Activated naive CD4-positive, alpha-beta T cell treated with anti-CD3 and anti-CD28 coated beads, Interleukin-2, amount 10 ng/mL, durations not matched to agents 7 days and 5 days (primary cell): ENCODE measurements at regions not wholly inside any gene's neighbourhood (a gene's known extent, or its start where the extent isn't known, plus 50 kb on each side); places are given as distances from the start of the nearest gene placed in this dataset.
"Not testable (repeated sequence)": the region's sequence is repeated elsewhere in the genome, so short reads cannot be mapped to it uniquely, and the experiment has no call there.

Experiments used
- CTCF ChIA-PET: fragments of 350-600 bp; sonication (Branson Sonifier 250); formaldehyde crosslinking; loops from one replicate; lab custom pipeline; 2021; ENCODE audit warnings: antibody characterized with exemption; lab: Charles Lee
- DNase-seq: peaks from one replicate; pipeline ENCODE4 v3.0.0-alpha.2; 2020
- H3K27ac Mint-ChIP-seq: one replicate; pipeline ENCODE4 v1.8.0; 2021; ENCODE audit warnings: mild to moderate bottlenecking, moderate library complexity, mixed read lengths
- H3K27me3 Mint-ChIP-seq: one replicate; pipeline ENCODE4 v1.8.0; 2021; ENCODE audit warnings: mild to moderate bottlenecking, mixed read lengths
- H3K36me3 Mint-ChIP-seq: one replicate; pipeline ENCODE4 v1.8.0; 2021; ENCODE audit warnings: mixed read lengths
- H3K4me1 Mint-ChIP-seq: one replicate; pipeline ENCODE4 v1.8.0; 2021; ENCODE audit warnings: mixed read lengths
- H3K4me3 Mint-ChIP-seq: one replicate; pipeline ENCODE4 v1.8.0; 2021; ENCODE audit warnings: mild to moderate bottlenecking, moderate library complexity, mixed read lengths
- H3K9me3 Mint-ChIP-seq: one replicate; pipeline ENCODE4 v1.8.0; 2021; ENCODE audit warnings: mixed read lengths

GRCh38 chr10:27373566-27374160, 130.4 kb upstream of the RAB18 start:
- DNase-seq: no peak
- H3K9me3 Mint-ChIP-seq: no peaks in the 10 kb centered on the region
- no peaks in the 10 kb centered on the region for H3K36me3 Mint-ChIP-seq
- CTCF ChIA-PET: no interaction called here
- no peak overlapping the region for H3K27ac Mint-ChIP-seq
- peaks cover 18% of the 10 kb centered on the region for H3K27me3 Mint-ChIP-seq
- H3K4me1 Mint-ChIP-seq: no peaks in the 10 kb centered on the region
- no peak overlapping the region for H3K4me3 Mint-ChIP-seq

GRCh38 chr10:27372095-27372494, 131.5 kb upstream of the ACBD5 start:
- Mint-ChIP-seq H3K4me3 (no peak overlapping the region), H3K27me3 (peaks cover 9% of the 10 kb centered on the region), H3K27ac (no peak overlapping the region), H3K4me1 (no peaks in the 10 kb centered on the region), H3K36me3 (no peaks in the 10 kb centered on the region), H3K9me3 (no peaks in the 10 kb centered on the region)
- CTCF ChIA-PET: interaction anchor here (1.4 kb wide), 1 partner anchor 12 kb away, joined by 3 read pairs; no protein-coding TSS in a partner anchor
- DNase-seq: no peak

- H3K4me1 Mint-ChIP-seq, H3K4me3 Mint-ChIP-seq, H3K27ac Mint-ChIP-seq, H3K36me3 Mint-ChIP-seq, H3K9me3 Mint-ChIP-seq, H3K27me3 Mint-ChIP-seq, CTCF ChIA-PET, DNase-seq: not testable (repeated sequence)
These were observed 130.8 kb upstream of the ACBD5 start for GRCh38 chr10:27371375-27371774.

GRCh38 chr10:27369880-27370279, 129.3 kb upstream of the ACBD5 start:
- Mint-ChIP-seq H3K9me3 (no peaks in the 10 kb centered on the region), H3K27me3 (peaks cover 13% of the 10 kb centered on the region), H3K4me3 (no peak overlapping the region), H3K36me3 (no peaks in the 10 kb centered on the region), H3K27ac (no peak overlapping the region), H3K4me1 (no peaks in the 10 kb centered on the region)
- CTCF ChIA-PET: interaction anchor here (0.7 to 1.8 kb wide), 6 partner anchors 9 to 288 kb away, joined by 3 to 6 read pairs (median 4); partner anchors contain the start of gene RAB18
- no peak for DNase-seq

- Mint-ChIP-seq H3K36me3 (no peaks in the 10 kb centered on the region), H3K27ac (no peak overlapping the region), H3K4me3 (no peak overlapping the region), H3K4me1 (no peaks in the 10 kb centered on the region), H3K9me3 (no peaks in the 10 kb centered on the region), H3K27me3 (peaks cover 9% of the 10 kb centered on the region)
- DNase-seq: no peak
- CTCF ChIA-PET: interaction anchor here (1.0 to 1.8 kb wide), 3 partner anchors 8 to 116 kb away, joined by 3 to 6 read pairs (median 5); no protein-coding TSS in a partner anchor
These were observed 128.1 kb upstream of the ACBD5 start for GRCh38 chr10:27368706-27369105.

GRCh38 chr10:27366769-27367168, 126.2 kb upstream of the ACBD5 start:
- H3K4me3 Mint-ChIP-seq: no peak overlapping the region
- no peaks in the 10 kb centered on the region for H3K36me3 Mint-ChIP-seq
- DNase-seq: no peak
- no peaks in the 10 kb centered on the region for H3K4me1 Mint-ChIP-seq
- peaks cover 4% of the 10 kb centered on the region for H3K27me3 Mint-ChIP-seq
- CTCF ChIA-PET: interaction anchor here (0.9 kb wide), 1 partner anchor 9 kb away, joined by 4 read pairs; no protein-coding TSS in a partner anchor
- no peaks in the 10 kb centered on the region for H3K9me3 Mint-ChIP-seq
- H3K27ac Mint-ChIP-seq: no peak overlapping the region

GRCh38 chr10:27364028-27364427, 123.4 kb upstream of the ACBD5 start:
- no peaks in the 10 kb centered on the region for H3K9me3 Mint-ChIP-seq
- CTCF ChIA-PET: no interaction called here

GRCh38 chr10:27360581-27361172, 120.1 kb upstream of the ACBD5 start:
- Mint-ChIP-seq H3K27ac (no peak overlapping the region), H3K4me1 (no peaks in the 10 kb centered on the region), H3K27me3 (peaks cover 2% of the 10 kb centered on the region), H3K9me3 (no peaks in the 10 kb centered on the region), H3K36me3 (no peaks in the 10 kb centered on the region), H3K4me3 (no peak overlapping the region)
- CTCF ChIA-PET: interaction anchor here (0.7 to 1.8 kb wide), 10 partner anchors 8 to 1019 kb away, joined by 3 to 6 read pairs (median 4); no protein-coding TSS in a partner anchor
- DNase-seq: peak; percentile 87

More at GRCh38 chr10:27364028-27364427, 123.4 kb upstream of the ACBD5 start:
- Mint-ChIP-seq H3K27ac (no peak overlapping the region), H3K4me3 (no peak overlapping the region), H3K4me1 (no peaks in the 10 kb centered on the region), H3K36me3 (no peaks in the 10 kb centered on the region), H3K27me3 (peaks cover 4% of the 10 kb centered on the region)
- DNase-seq: no peak

- no peaks in the 10 kb centered on the region for H3K4me1 Mint-ChIP-seq
- no peaks in the 10 kb centered on the region for H3K27me3 Mint-ChIP-seq
- no peaks in the 10 kb centered on the region for H3K36me3 Mint-ChIP-seq
- no peak for DNase-seq
- H3K9me3 Mint-ChIP-seq: no peaks in the 10 kb centered on the region
- H3K27ac Mint-ChIP-seq: no peak overlapping the region
- H3K4me3 Mint-ChIP-seq: no peak overlapping the region
- CTCF ChIA-PET: interaction anchor here (0.5 to 1.8 kb wide), 12 partner anchors 9 to 633 kb away, joined by 3 to 6 read pairs (median 3); no protein-coding TSS in a partner anchor
These were observed 119.3 kb upstream of the ACBD5 start for GRCh38 chr10:27359792-27360355.

- H3K4me3 Mint-ChIP-seq: no peak overlapping the region
- no peak overlapping the region for H3K27ac Mint-ChIP-seq
- H3K36me3 Mint-ChIP-seq: no peaks in the 10 kb centered on the region
- H3K4me1 Mint-ChIP-seq: peaks cover 8% of the 10 kb centered on the region
- no peak for DNase-seq
- H3K9me3 Mint-ChIP-seq: no peaks in the 10 kb centered on the region
- peaks cover 11% of the 10 kb centered on the region for H3K27me3 Mint-ChIP-seq
- CTCF ChIA-PET: interaction anchor here (2.1 kb wide), 1 partner anchor 133 kb away, joined by 7 read pairs; no protein-coding TSS in a partner anchor
These were observed 116.1 kb upstream of the ACBD5 start for GRCh38 chr10:27356738-27357137.

GRCh38 chr10:27355918-27356573, 115.4 kb upstream of the ACBD5 start:
- no peak overlapping the region for H3K27ac Mint-ChIP-seq
- H3K4me3 Mint-ChIP-seq: no peak overlapping the region
- peaks cover 8% of the 10 kb centered on the region for H3K4me1 Mint-ChIP-seq
- no peaks in the 10 kb centered on the region for H3K36me3 Mint-ChIP-seq
- no peak for DNase-seq
- CTCF ChIA-PET: interaction anchor here (2.1 kb wide), 1 partner anchor 132 kb away, joined by 7 read pairs; no protein-coding TSS in a partner anchor
- H3K9me3 Mint-ChIP-seq: no peaks in the 10 kb centered on the region
- peaks cover 11% of the 10 kb centered on the region for H3K27me3 Mint-ChIP-seq

GRCh38 chr10:27354643-27355270, 114.2 kb upstream of the ACBD5 start:
- not testable (repeated sequence) for H3K9me3 Mint-ChIP-seq, H3K4me3 Mint-ChIP-seq, H3K36me3 Mint-ChIP-seq, H3K4me1 Mint-ChIP-seq
- Mint-ChIP-seq H3K27me3 (peaks cover 15% of the 10 kb centered on the region), H3K27ac (peak overlapping the region; percentile 24)
- CTCF ChIA-PET: interaction anchor here (0.8 kb wide), 1 partner anchor 1011 kb away, joined by 3 read pairs; no protein-coding TSS in a partner anchor
- peak; percentile 32 for DNase-seq

GRCh38 chr10:27354100-27354499, 113.5 kb upstream of the ACBD5 start:
- H3K9me3 Mint-ChIP-seq, H3K4me3 Mint-ChIP-seq, DNase-seq, H3K4me1 Mint-ChIP-seq, H3K27ac Mint-ChIP-seq, H3K36me3 Mint-ChIP-seq: not testable (repeated sequence)
- peaks cover 18% of the 10 kb centered on the region for H3K27me3 Mint-ChIP-seq
- CTCF ChIA-PET: interaction anchor here (0.8 kb wide), 1 partner anchor 1010 kb away, joined by 3 read pairs; no protein-coding TSS in a partner anchor

GRCh38 chr10:27349987-27350386, 109.4 kb upstream of the ACBD5 start:
- Mint-ChIP-seq H3K27ac (no peak overlapping the region), H3K4me3 (no peak overlapping the region), H3K4me1 (peaks cover 8% of the 10 kb centered on the region), H3K9me3 (no peaks in the 10 kb centered on the region), H3K27me3 (peaks cover 39% of the 10 kb centered on the region), H3K36me3 (no peaks in the 10 kb centered on the region)
- DNase-seq: no peak
- CTCF ChIA-PET: no interaction called here
